NCI-H510A treated with DMSO at 0.1 percent for 48 hours (cell line): ENCODE measurements at regions not wholly inside any gene's neighbourhood (a gene's known extent, or its start where the extent isn't known, plus 50 kb on each side); places are given as distances from the start of the nearest gene placed in this dataset.
A peak's percentile ranks its signal among the peaks of the same experiment; 100 is the strongest.

Source experiments
- DNase-seq: peaks from one replicate; lab custom pipeline; 2025; lab: John Stamatoyannopoulos, UW

DNA sequence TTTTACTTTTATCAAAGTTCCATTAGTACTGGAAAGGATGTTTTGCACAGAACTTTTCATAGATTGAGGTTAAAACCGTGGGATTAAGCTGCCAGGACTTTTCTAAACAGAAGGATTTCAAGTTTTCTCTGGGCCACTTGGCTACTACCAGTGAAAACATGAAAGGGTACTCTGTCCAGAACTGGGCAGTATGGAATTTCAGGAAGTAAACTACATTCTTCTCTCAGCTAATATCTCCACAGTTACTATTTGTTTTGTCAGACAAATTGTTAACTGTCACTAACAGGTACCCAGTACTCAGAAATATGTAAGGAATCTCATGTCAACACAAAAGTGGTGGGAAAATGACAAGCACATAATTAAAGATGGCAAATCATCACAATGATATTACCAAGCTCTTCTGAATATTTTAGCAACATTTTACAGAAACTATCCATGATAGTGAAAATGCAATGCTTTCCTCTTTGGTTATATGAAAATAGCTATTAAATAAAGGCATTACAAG is 454.4 kb downstream of the C4orf33 start:
- no peak for DNase-seq

DNA sequence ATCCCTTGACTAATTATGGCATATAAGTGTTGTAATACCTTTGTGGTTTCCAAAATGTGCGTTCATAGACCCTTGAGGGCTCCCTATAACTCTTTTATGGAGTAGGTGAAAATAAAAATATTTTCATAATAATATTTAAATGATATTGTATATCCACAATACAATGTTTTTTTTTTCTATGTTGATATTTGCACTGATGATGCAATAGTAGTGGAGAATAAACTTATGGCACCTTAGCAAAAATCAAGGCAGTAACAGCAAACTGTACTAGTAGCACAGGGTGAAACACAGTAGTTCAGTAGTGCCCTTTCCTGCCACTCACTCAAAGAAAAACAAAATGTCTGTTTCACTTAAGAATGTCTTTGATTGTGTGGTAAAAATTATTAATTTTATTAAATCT is 465.3 kb downstream of the C4orf33 start:
- DNase-seq, result no peak

DNA sequence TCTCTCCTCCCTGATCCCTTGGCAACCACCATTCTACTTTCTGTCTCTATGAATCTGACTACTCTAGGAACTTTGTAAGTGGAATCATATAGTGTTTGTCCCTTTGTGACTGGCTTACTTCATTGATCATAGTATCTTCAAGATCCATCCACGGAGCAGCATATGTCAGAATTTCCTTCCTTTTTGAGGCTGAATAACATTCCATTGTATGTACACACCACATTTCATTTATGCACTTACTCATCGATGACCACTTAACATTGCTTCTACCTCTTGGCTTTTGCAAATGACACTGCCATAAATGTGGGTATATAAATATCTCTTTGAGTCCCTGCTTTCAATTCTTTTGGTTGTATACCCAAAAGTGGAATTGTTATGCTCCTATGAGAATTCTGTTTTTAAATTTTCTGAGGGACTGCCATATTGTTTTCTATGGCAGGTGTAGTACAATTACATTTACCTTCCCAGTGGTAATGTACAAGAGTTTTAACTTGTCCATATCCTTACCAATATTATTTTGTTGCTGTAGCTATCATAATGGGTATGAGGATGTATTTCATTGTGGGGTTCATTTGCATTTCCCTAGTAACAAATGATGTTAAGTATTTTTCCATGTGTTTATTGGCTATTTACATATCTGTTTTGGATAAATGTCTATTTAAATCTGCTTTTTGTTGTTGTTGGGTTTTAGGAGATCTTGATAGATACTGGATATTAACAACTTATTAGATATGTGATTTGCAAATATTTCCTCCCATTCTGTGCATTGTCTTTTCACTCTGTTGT is 466.1 kb downstream of the C4orf33 start:
- DNase-seq, result no peak

DNA sequence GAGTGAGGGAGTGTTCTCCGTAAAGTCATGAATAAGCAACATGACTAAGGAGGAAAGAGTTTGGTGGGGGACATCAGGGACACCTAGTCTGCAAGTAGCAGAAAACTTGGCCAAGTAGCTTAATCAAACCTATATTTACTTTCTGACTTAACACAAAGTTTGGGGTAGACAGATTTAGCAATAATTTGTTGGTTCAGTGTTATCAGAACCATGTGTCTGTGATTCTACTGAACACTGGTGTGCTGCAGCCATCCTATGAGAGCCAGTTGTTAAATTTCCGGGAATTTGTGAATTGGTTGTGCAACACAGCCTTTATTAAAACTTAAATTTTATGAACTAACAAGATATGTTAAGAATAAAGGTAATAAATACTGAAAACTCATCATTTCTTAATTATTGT is 469.3 kb downstream of the C4orf33 start:
- no peak for DNase-seq

DNA sequence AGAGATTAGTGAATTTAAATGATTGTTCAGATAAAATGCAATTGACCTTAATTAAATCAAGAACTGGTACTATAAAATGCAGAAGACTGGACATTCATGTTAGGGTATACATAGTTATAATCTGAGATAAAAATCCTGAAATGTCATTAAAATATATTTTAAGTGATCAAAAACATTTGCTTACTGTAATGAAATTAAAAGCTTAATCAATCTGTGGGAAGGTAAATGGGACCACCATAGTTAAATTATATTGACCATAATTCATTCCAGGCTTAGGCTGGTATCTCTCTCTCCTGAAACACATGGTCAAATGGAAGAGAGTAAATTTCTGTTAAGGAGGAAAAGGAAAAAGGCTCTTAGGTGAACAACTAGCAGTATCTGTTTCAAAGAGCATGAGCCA is 474.4 kb downstream of the C4orf33 start:
- DNase-seq, result no peak

GRCh38 chr4:129578336-129578735 is 482.4 kb downstream of the C4orf33 start:
- no peak for DNase-seq

DNA sequence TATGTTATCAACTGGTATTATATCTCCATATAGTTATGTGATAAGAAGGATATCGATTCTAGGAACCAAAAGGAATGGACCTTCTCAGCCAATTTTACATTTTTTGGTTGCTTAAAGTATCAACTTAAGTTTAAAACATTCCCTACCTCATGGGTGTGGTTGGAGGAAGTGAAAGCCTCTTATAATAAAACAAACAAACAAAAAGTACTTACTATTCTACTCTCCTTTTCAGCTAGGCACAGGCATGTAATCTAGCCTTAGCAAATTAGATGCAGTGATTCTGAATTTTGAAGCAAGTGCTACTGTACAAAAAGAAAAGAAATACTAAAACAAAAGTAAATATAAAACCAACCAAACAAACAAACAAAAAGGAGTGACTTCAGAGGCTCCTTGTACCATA is 485.4 kb downstream of the C4orf33 start:
- no peak for DNase-seq

DNA sequence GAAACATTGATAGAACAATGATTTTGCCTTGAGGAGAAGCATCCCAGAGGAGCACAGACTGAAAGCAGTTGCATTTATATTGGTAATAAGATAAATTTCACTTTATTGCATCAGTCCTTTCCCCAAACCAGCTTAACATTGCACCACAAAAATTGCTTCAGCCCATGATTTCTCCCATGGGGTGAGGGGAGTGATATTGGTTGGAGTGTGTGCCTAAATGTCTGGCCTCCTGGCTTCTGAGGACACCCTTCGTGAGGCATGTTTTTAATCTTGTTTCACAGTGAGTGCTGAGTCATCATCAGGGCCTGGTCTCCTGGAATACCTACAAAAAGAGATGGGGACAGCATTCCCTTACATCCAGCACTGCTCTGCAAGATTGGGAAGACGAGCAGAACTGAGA is 487.9 kb downstream of the C4orf33 start:
- DNase-seq, result no peak

DNA sequence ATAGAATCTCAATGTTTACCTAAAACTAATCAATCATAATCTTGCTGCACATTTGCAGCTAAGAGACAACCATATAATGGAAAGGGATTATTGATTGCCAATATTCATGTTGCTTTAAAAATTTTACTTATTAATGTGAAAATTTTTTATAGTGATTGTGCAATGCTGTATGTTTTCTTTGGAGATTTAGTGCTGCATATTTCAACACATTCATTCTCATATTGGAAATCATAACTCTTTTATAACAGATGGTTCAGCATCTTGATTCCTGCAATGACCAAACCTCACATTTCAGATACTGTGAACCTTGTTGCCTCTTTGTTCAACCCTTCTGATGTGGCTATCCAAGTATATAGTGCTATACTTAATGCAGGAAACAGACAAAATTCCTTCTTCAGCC is 502.6 kb downstream of the C4orf33 start:
- no peak for DNase-seq

DNA sequence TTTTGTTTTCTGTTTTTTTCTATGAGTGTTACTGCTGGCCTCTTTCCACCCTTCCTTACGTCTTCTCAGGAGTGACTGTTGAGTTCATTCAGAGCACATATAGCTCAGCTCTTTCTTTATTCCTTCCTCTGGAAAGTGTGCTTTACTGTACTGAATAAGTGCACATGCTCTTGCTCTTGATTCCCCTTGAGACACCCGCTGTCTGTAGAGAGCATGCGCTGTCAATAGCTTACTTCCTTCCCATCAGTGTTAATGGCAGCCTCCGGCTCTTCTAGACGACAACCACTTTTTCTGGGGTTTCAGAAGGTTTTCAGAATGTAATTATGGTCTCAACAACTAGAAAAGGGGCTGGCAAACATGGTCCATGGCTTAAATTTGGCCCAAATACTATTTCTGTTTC is 504.9 kb downstream of the C4orf33 start:
- DNase-seq, result no peak

DNA sequence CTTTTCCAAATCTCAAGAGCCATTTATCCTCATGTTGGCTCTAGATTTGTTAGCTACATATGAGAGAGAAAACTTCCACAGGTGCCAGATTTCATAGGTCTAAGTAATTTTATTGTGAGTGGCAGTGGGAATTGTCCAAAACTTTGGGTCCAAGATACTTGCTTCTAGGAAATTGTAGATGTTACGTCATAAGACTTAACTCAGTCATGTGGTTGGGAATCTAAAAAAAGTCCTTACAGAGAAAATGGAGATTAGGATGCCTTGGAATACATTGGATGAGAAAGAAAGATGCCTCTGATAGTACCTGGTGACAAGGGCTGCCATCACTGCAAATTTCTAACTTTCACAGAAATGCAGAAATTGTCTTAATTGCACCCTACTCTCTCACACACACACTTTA is 506.5 kb downstream of the C4orf33 start:
- no peak for DNase-seq

DNA sequence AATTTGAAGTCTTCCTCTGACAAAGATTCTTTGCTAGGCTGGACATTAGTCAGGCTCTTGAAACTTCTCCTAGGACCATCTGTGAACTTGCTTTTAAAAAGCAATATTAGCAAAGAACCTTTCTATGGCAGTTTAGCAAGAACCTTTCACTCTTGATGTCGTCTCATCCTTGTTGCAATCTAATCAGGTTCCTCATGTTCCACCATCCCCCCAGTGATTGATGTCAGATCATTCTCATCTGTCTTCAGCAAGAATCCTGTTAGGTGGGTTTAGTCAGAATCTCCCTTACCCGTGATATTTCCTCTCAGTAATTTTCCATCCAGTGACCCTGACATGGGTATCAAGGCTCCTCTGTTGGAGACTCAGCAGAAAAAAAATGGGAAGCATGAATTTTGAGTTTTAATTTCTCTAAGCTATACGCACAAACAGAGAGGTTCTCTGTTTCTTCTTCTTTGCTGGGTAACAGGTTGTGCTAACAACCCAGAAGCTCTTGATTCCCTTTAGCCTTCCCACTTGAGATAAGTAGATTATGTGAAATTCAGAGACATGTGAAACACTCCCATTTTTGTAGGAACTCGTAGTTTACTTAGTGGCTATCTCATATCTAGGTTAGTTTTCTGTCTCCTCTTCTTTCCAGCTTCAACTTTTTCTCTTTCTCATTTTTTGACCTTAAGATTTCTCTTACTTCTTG is 507.4 kb downstream of the C4orf33 start:
- DNase-seq, result no peak

- DNase-seq, result no peak
Measured at GRCh38 chr4:129604632-129605255, 508.8 kb downstream of the C4orf33 start.

- no peak for DNase-seq
Measured at GRCh38 chr4:129614611-129615010, 518.7 kb downstream of the C4orf33 start.

DNA sequence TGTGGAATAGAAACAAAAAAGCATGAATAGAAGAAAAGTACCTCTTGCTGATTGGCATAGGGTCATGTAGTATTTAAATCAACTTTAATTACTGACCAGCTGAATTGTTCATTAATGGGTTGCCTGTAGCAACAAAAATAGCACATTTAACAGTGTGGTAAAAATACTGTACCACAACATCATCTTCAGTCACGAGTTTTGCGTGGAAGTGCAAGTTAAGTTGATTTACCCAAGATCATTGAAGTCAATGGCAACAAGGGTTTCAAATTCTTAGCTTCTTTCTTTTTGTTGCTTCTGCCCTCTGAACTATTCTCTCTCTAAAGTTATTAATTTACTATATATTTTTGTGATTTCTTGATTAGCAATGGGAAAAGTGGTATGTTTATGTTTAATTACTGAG is 526.6 kb downstream of the C4orf33 start:
- no peak for DNase-seq

DNA sequence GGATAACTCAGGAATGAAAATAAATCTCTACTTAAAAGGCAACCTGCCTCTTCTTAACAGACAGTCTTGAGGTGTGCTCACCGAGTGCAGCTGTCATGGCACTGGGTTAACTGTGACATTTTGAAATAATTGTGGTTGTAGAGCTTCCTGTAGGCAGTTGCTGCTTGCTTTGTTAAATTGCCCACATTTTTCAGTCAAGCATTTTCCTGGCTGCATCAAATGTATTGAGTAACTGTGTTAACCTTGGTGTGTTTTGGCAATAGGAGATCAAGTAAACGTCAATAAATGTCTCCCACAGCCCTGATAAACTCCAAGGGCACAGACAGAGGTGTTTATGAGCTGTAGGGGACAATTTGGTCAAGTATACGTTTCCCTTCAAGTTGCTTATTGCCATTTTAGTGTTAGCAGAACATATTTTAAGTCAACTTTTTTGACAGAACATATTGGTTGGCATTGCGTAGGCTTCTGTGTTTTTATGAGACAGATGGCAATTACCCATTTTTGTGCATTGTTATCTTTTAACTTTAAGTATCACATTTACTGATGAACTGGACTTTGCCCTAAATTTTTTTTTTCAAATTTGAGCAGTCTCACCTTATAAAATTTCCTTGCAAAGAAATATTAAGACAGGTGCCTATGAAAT is 527.4 kb downstream of the C4orf33 start:
- DNase-seq, result no peak

DNA sequence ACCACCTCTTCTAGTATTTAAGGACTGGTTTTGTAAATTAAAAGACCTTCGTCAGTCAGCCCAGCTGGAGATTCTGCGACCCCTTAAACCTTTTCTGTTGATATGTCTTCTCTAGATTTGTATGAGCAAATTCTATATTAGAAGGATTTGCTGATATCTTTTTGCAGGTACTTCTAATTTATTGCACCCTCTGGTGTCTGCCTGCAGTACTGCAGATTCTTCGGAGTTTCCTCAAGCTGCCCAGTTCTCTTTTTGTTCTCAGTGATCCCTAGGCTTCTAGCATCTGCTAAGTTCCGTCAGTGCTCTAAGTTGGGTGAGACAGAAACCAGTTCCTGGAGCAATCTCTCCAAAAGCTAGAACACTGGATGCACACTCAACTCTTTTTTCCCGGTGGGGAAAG is 545.2 kb downstream of the C4orf33 start:
- peak; percentile 4 for DNase-seq

DNA sequence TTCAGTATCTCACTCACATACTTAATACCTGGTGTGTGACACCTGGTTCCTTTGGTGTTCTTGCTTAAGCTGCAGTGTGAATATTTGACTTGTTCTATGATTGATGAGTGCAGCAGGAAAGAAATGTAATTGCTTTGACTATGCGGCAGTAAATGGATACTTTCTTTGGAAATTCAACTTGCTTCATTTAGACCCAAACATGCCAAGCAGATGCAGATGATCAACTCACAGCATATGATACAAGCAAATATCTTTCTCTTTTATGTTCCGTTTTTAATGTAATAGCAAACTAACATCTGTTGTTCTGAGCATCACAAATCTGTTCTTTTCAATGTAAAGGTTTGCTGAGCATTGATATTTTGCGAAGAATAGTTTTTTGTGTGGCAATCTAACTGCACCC is 549.5 kb downstream of the C4orf33 start:
- no peak for DNase-seq

DNA sequence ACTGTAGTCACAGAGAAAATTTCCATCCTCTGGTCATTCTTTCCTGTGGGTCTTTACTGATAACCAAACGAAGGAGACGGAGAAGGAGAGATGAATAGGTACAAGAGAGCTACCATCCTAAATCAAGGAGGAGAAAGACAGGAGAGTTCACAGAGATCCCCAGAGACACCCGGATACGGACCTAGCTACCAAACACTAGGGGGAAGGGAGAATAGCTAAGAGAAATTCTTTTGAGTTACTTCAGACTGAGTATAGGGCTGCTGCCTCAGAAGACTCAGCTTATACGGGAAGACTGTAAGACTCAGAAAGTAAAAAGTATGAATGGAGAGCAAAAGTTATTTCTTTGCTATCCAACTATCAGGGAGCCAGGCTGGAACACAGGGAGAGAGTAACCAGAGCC is 572.1 kb downstream of the C4orf33 start:
- no peak for DNase-seq

GRCh38 chr4:129672941-129673340 is 577.0 kb downstream of the C4orf33 start:
- no peak for DNase-seq

GRCh38 chr4:129675036-129675435 is 579.1 kb downstream of the C4orf33 start:
- no peak for DNase-seq

DNA sequence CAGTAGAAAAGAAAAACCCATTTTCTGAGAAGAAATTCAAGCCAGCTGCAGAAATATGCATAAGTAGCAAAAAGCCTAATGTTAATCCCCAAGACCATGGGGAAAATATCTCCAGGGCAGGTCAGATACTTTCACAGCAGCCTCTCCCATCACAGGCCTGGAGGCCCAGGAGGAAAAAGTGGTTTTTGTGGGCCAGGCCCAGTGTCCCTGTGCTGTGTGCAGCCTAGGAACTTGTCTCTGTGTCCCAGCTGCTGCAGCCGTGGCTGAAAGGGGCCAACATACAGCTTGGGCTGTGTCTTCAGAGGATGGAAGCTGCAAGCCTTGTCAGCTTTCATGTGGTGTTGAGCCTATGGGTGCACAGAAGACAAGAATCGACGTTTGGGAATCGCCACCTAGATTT is 581.0 kb downstream of the C4orf33 start:
- no peak for DNase-seq

GRCh38 chr4:129682586-129682985 is 586.6 kb downstream of the C4orf33 start:
- DNase-seq, result no peak
